PC-3 (cell line): ENCODE measurements at regions not wholly inside any gene's neighbourhood (a gene's known extent, or its start where the extent isn't known, plus 50 kb on each side); places are given as distances from the start of the nearest gene placed in this dataset.

Experiments used
- ATAC-seq: fragments of 200-7000 bp; cut with Tn5 transposase; 2 replicates; pipeline ENCODE4 v1.9.1; 2020; ENCODE audit warnings: mild to moderate bottlenecking, moderate library complexity
- BruUV-seq: library from RNA; stranded (reverse); fragments of 400-500 nt; replicated peaks from 2 replicates; lab custom pipeline; 2021; lab: Mats Ljungman, UMichigan
- CTCF ChIA-PET: fragments of 300-600 bp; sonication (Branson Sonifier 250); formaldehyde crosslinking; loops from one replicate; lab custom pipeline; 2022; ENCODE audit warnings: antibody characterized with exemption; lab: Charles Lee
- POLR2A ChIA-PET: fragments of 300-600 bp; sonication (Branson Sonifier 250); formaldehyde crosslinking; loops from one replicate; lab custom pipeline; 2022; ENCODE audit warnings: antibody characterized with exemption; ENCODE audit not compliant: unreplicated experiment; lab: Charles Lee
- DNase-seq: peaks from one replicate; pipeline ENCODE4 v3.0.0-alpha.2; 2015
- H2AFZ ChIP-seq: fragments of 300-600 bp; sonication (generic); 2 replicates; pipeline ENCODE4 v1.6.0; 2016; ENCODE audit warnings: antibody characterized with exemption, low read length
- H3F3A ChIP-seq: fragments of 300-600 bp; sonication (generic); one replicate; pipeline ENCODE4 v1.6.0; 2017; ENCODE audit warnings: antibody characterized with exemption, low read length, control low read depth, mild to moderate bottlenecking; ENCODE audit not compliant: unreplicated experiment
- H3K27ac ChIP-seq: fragments of 300-600 bp; sonication (generic); 2 replicates; pipeline ENCODE4 v1.5.1; 2016; ENCODE audit warnings: mild to moderate bottlenecking, low read length
- H3K27me3 ChIP-seq: fragments of 300-600 bp; sonication (generic); 2 replicates; pipeline ENCODE4 v1.6.1; 2016; ENCODE audit warnings: low read length, mixed read lengths
- H3K36me3 ChIP-seq: fragments of 300-600 bp; sonication (generic); 2 replicates; pipeline ENCODE4 v1.6.1; 2016; ENCODE audit warnings: low read depth, mixed run types, low read length, mixed read lengths
- H3K4me1 ChIP-seq: fragments of 300-600 bp; sonication (generic); 2 replicates; pipeline ENCODE4 v1.5.1; 2016; ENCODE audit warnings: low read length; ENCODE audit not compliant: insufficient read depth
- H3K4me2 ChIP-seq: fragments of 300-600 bp; sonication (generic); 2 replicates; pipeline ENCODE4 v1.6.0; 2016; ENCODE audit warnings: low read length
- H3K4me3 ChIP-seq: fragments of 300-600 bp; sonication (generic); 2 replicates; pipeline ENCODE4 v1.5.1; 2016; ENCODE audit warnings: mild to moderate bottlenecking, low read length, mixed read lengths
- H3K79me2 ChIP-seq: fragments of 300-600 bp; sonication (generic); 2 replicates; pipeline ENCODE4 v1.6.1; 2017; ENCODE audit warnings: low read length, mixed read lengths
- H3K9ac ChIP-seq: fragments of 300-600 bp; sonication (generic); 2 replicates; pipeline ENCODE4 v1.6.0; 2016; ENCODE audit warnings: mild to moderate bottlenecking, low read length
- H3K9me2 ChIP-seq: fragments of 300-600 bp; sonication (generic); replicated peaks from 2 replicates; pipeline ENCODE4 v1.6.1; 2016; ENCODE audit warnings: mixed run types, low read length, mixed read lengths
- H3K9me3 ChIP-seq: fragments of 300-600 bp; sonication (generic); 2 replicates; pipeline ENCODE4 v1.6.1; 2016; ENCODE audit warnings: low read length, mixed read lengths
- H4K20me1 ChIP-seq: fragments of 300-600 bp; sonication (generic); 2 replicates; pipeline ENCODE4 v1.6.1; 2016; ENCODE audit warnings: low read length, mixed read lengths
- CTCF ChIP-seq: fragments of 300-600 bp; sonication (generic); conservative IDR thresholded peaks from 2 replicates; pipeline ENCODE4 v1.5.1; 2017; ENCODE audit warnings: antibody characterized with exemption, low read depth, mild to moderate bottlenecking, low read length
- EZH2 ChIP-seq: fragments of 300-600 bp; sonication (generic); IDR thresholded peaks from one replicate; pipeline ENCODE4 v1.6.1; 2017; ENCODE audit warnings: antibody characterized with exemption, mild to moderate bottlenecking, low read length; ENCODE audit not compliant: unreplicated experiment
- EZH2phosphoT487 ChIP-seq: fragments of 300-600 bp; sonication (generic); IDR thresholded peaks from 2 replicates; pipeline ENCODE4 v1.6.1; 2018; ENCODE audit warnings: mild to moderate bottlenecking, antibody characterized with exemption, low read length, borderline replicate concordance
- intact Hi-C: fragments of 100-400 bp; cut with micrococcal nuclease; formaldehyde crosslinking; loops from 2 replicates; pipeline ENCODE4 v1.9.0; 2023

GRCh38 chr4:29142708-29143107, 1577.5 kb upstream of the PCDH7 start:
- Histone ChIP-seq H2AFZ (no peak overlapping the region), H3K27me3 (no peaks in the 10 kb centered on the region), H3F3A (no peaks in the 10 kb centered on the region), H3K79me2 (no peaks in the 10 kb centered on the region), H3K9me2 (no peaks in the 10 kb centered on the region), H3K36me3 (no peaks in the 10 kb centered on the region), H3K27ac (no peak overlapping the region), H3K4me3 (no peak overlapping the region), H3K9me3 (no peaks in the 10 kb centered on the region), H3K4me1 (no peaks in the 10 kb centered on the region), H3K4me2 (no peak overlapping the region), H3K9ac (no peak overlapping the region), H4K20me1 (no peaks in the 10 kb centered on the region)
- ATAC-seq: no peak
- POLR2A ChIA-PET: no interaction called here
- TF ChIP-seq EZH2phosphoT487 (no peak), CTCF (no peak), EZH2 (no peak)
- no peak for DNase-seq
- BruUV-seq: no TSS peak
- CTCF ChIA-PET: no interaction called here
- intact Hi-C loops: no loop called here

- no TSS peak for BruUV-seq
- no peaks in the 10 kb centered on the region for H3K79me2 ChIP-seq
- H3F3A ChIP-seq: no peaks in the 10 kb centered on the region
- H3K9me3 ChIP-seq: no peaks in the 10 kb centered on the region
- intact Hi-C loops: no loop called here
- ATAC-seq (no peak), DNase-seq (no peak)
- no peaks in the 10 kb centered on the region for H4K20me1 ChIP-seq
- no peaks in the 10 kb centered on the region for H3K27me3 ChIP-seq
- H3K4me3 ChIP-seq: no peak overlapping the region
- ChIA-PET POLR2A (no interaction called here), CTCF (no interaction called here)
- H3K4me1 ChIP-seq: no peaks in the 10 kb centered on the region
- H3K4me2 ChIP-seq: no peak overlapping the region
- H3K9me2 ChIP-seq: no peaks in the 10 kb centered on the region
- no peak overlapping the region for H3K9ac ChIP-seq
- no peak overlapping the region for H2AFZ ChIP-seq
- H3K36me3 ChIP-seq: no peaks in the 10 kb centered on the region
- no peak overlapping the region for H3K27ac ChIP-seq
- no peak for TF ChIP-seq EZH2phosphoT487
- TF ChIP-seq CTCF: no peak
- no peak for TF ChIP-seq EZH2
Measured at GRCh38 chr4:29151584-29151983, 1568.6 kb upstream of the PCDH7 start.

- ATAC-seq: no peak
- no peak overlapping the region for H2AFZ ChIP-seq
- no peaks in the 10 kb centered on the region for H3K79me2 ChIP-seq
- DNase-seq: no peak
- no peaks in the 10 kb centered on the region for H3K4me1 ChIP-seq
- no peaks in the 10 kb centered on the region for H3K9me2 ChIP-seq
- H4K20me1 ChIP-seq: no peaks in the 10 kb centered on the region
- ChIA-PET POLR2A (no interaction called here), CTCF (no interaction called here)
- no peaks in the 10 kb centered on the region for H3F3A ChIP-seq
- intact Hi-C loops: no loop called here
- H3K4me2 ChIP-seq: no peak overlapping the region
- H3K27ac ChIP-seq: no peak overlapping the region
- H3K4me3 ChIP-seq: no peak overlapping the region
- H3K27me3 ChIP-seq: no peaks in the 10 kb centered on the region
- no peak for TF ChIP-seq EZH2
- no peak for TF ChIP-seq EZH2phosphoT487
- TF ChIP-seq CTCF: no peak
- no peaks in the 10 kb centered on the region for H3K36me3 ChIP-seq
- no peak overlapping the region for H3K9ac ChIP-seq
- no TSS peak for BruUV-seq
- no peaks in the 10 kb centered on the region for H3K9me3 ChIP-seq
Measured at GRCh38 chr4:29153642-29154041, 1566.5 kb upstream of the PCDH7 start.
